ENCODE measurements at regions not wholly inside any gene's neighbourhood (a gene's known extent, or its start where the extent isn't known, plus 50 kb on each side); places are given as distances from the start of the nearest gene placed in this dataset.

DNA sequence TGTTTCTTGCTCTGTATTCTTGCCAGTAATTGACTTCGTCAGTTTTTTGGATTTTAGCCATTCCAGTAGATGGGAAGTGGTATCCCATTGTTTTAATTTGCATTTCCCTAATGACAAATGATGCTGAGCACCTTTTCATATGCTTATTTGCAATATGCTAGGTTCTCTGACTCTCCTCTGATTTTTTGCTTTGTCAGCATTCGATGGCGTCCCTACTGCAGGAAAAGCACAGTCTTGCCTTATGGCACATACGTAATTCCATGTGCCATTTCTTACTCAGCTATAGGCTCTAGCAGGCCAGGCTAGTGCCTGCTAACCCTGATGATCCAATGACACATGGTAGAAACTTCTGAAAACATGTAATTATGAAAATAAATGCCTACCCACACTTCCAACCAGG, 239.2 kb upstream of the ATP10A start:
- ATAC-seq: no peak
- intact Hi-C loops (cut with DNase I): no loop called here
- no peak for DNase-seq (ENCODE audit: low spot score)

- DNase-seq (ENCODE audit: low spot score): no peak
- intact Hi-C loops (cut with DNase I): no loop called here
- ATAC-seq: no peak
Observed at GRCh38 chr15:26101443-26101842, 238.3 kb upstream of the ATP10A start.

DNA sequence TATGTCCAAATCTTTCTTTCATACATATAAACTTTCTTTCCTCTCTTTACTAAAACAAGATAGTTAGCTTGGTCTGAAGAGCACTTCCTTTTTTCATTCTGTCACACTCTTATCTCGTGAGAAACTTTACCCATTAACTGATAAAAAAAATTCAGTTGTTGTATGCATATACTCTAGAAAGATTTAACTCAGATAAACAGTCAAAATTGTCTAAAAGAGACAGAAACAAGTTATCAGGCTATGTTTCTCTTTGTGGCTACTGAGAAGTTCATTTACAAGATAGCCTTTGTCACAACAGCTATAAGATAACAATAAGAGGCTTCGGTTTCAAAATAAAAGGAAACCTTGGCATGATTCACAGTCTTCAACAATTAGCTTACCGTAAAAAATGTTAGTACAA, 235.7 kb upstream of the ATP10A start:
- ATAC-seq: no peak
- intact Hi-C loops (cut with DNase I): no loop called here
- DNase-seq (ENCODE audit: low spot score): no peak

DNA sequence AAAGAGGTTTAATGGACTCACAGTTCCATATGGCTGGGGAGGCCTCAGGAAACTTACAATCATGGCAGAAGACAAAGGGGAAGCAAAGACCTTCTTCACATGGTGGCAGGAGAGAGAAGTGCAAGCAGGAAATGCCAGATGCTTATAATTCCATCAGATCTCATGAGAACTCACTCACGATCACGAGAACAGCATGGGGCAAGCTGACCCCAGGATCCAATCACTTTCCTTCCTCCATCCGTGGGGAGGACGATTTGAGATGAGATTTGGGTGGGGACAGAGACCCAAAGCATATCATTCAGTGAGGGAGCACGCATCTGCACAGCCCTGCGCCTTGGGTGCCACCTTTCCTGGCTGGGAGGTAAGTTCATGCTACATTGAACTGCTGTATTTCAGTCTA, 234.1 kb upstream of the ATP10A start:
- DNase-seq (ENCODE audit: low spot score) (no peak), ATAC-seq (no peak)
- intact Hi-C loops (cut with DNase I): no loop called here

- DNase-seq (ENCODE audit: low spot score) (no peak), ATAC-seq (no peak)
- intact Hi-C loops (cut with DNase I): no loop called here
Observed at GRCh38 chr15:26096581-26096980, 233.5 kb upstream of the ATP10A start.

DNA sequence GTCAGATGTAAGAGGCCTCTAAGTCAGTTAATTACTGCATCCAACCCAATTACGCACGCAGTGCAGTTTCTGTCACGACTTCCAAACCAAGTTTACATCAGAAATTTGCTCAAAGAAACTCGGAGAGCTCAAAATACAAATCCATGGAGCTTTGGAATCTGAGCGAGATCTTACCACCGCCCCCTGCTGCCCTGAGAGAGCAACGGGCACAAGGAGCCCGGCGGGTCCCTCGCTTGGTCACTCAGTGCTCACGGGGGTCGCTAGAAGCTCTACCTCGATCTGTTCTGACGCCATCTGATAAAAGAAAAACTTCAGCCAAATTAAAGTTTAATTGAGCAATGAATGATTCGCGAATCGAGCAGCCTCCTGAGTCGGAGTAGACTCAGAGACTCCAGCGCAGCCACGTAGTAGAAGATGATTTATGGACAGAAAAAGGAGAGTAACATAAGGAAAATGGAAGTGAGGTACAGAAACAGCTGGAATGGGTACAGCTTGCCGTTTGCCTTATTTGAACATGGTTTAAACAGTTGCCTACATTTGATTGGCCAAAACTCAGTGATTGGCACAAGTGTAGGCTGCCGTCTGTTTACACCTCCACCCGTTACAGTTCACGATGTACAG, 232.7 kb upstream of the ATP10A start:
- intact Hi-C loops (cut with DNase I): no loop called here
- ATAC-seq (no peak), DNase-seq (ENCODE audit: low spot score) (no peak)

- ATAC-seq: no peak
- DNase-seq (ENCODE audit: low spot score): no peak
- intact Hi-C loops (cut with DNase I): no loop called here
Observed at GRCh38 chr15:26091184-26091583, 228.1 kb upstream of the ATP10A start.

DNA sequence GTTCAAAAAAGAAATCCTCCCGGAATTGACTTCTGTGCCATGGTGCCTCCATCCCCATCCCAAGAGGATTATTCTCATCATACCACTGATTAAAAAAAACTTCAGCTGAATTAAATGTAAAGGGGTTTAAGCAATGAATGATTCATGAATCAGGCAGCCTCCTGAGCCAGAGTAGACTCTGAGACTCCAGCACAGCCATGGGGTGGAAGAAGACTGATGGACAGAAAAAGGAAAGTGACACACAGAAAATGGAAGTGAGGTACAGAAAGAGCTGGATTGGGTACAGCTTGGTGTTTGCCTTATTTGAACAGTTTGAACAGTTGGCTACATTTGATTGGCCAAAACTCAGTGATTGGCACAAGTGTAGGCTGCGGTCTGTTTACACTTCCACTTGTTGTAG, 224.8 kb upstream of the ATP10A start:
- DNase-seq (ENCODE audit: low spot score): no peak
- no peak for ATAC-seq
- intact Hi-C loops (cut with DNase I): no loop called here

DNA sequence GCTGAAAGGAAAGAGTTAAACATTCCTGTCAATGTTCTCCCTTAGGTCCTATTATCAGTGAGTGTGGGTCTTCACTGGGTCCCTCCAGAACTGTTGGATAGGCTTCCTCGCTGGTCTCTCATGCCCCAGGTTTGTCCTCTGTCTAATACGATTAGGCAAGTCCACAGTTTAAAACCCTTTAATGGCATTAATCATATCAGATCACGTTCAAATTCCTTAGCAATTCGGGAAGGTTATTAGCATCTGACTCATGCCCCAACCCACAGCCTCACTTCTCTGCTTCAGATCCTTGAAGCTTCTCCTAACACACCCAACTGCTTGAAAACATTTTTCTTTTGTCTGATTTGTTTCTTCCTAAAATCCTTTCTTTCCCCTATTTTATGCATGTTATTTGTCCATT, 224.3 kb upstream of the ATP10A start:
- intact Hi-C loops (cut with DNase I): no loop called here
- no peak for DNase-seq (ENCODE audit: low spot score)
- ATAC-seq: no peak

DNA sequence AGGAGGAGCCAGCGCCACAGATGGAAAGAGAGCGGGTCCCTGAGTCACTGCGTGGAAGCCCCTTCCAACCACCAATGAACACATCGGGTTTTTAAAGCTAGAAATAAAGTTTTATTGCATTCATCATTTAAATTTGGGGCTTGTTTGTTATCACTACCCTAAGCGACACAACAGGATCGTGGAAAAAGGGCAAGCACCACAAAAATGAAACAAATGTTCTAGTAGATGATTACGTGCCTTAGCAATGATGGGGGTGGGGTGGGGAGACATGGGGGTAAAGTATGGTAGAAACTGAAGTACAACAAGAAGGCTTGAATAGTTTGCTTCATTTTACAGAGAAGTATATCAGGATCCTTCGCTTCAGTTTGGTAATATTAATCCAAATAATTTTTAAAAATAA, 221.6 kb upstream of the ATP10A start:
- no peak for DNase-seq (ENCODE audit: low spot score)

GRCh38 chr15:26083896-26084295, 220.8 kb upstream of the ATP10A start:
- intact Hi-C loops (cut with DNase I): no loop called here
- ATAC-seq (no peak), DNase-seq (ENCODE audit: low spot score) (no peak)

More for the DNA sequence above, 221.6 kb upstream of the ATP10A start:
- ATAC-seq: no peak
- intact Hi-C loops (cut with DNase I): no loop called here

GRCh38 chr15:26083457-26083856, 220.3 kb upstream of the ATP10A start:
- intact Hi-C loops (cut with DNase I): no loop called here
- no peak for DNase-seq (ENCODE audit: low spot score)
- no peak for ATAC-seq

DNA sequence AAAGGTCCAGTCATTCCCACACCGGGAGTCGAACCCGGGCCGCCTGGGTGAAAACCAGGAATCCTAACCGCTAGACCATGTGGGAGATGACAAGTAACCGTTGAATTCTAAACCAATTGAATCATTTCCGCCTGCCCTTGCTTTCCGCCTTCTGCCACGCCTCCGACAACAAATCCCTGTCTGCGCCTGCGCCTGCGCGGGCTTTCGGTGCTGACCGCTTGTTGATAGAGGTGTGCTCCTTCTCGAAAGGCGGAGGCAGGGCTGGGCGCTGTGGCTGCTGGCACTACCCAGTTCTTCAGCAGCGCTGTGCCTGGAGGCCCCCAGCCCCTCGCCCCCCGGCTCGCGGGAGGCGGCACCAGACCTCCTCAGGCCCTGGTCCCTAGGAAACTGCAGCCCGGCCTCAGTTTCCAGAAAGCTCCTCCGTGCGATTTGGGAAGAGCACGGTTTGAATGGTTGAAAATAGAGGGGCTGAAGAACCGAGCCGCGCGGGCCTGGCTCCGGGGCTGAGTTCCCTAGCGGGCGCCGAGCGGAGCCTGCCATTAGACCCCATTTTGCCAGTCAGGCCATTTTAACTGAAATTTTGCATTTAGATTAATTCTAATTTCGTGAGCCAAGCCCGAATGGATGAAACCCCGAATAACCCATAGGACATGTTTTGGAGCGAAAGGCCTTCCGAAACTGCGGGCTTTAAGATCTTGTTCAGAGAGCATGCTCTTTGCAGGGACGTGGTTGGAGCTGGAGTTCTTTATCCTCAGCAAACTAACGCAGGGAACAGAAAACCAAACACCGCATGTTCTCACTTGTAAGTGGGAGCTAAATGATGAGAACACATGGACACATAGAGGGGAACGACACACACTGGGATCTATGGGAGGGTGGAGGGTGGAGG, 219.3 kb upstream of the ATP10A start:
- peak; percentile 96 for DNase-seq (ENCODE audit: low spot score)
- peak; percentile 99 for ATAC-seq
- intact Hi-C loops (cut with DNase I): no loop called here

- intact Hi-C loops (cut with DNase I): no loop called here
- peak; percentile 2 for ATAC-seq
Observed at GRCh38 chr15:26081758-26082220, 218.7 kb upstream of the ATP10A start.

DNA sequence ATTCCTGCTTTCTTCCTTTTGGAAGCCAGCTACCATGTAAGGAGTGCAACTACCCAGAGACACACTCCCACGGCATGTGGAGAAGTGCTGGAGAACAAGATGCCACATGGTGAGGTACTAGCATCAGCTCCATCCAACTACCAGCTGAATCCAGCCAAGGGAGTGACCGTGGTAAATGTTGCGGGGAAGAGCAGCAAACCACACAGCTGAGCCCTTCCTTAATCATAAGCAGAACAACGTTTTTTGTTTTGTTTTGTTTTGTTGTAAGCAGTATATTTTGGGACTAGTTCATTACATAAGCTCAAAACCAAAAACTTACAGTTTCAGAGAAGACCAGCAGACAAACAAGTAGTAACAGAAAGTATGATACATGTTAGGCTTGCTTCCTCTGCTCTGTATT, 212.6 kb upstream of the ATP10A start:
- intact Hi-C loops (cut with DNase I): no loop called here
- ATAC-seq (no peak), DNase-seq (ENCODE audit: low spot score) (no peak)

More at GRCh38 chr15:26081758-26082220, 218.7 kb upstream of the ATP10A start:
- no peak for DNase-seq (ENCODE audit: low spot score)

DNA sequence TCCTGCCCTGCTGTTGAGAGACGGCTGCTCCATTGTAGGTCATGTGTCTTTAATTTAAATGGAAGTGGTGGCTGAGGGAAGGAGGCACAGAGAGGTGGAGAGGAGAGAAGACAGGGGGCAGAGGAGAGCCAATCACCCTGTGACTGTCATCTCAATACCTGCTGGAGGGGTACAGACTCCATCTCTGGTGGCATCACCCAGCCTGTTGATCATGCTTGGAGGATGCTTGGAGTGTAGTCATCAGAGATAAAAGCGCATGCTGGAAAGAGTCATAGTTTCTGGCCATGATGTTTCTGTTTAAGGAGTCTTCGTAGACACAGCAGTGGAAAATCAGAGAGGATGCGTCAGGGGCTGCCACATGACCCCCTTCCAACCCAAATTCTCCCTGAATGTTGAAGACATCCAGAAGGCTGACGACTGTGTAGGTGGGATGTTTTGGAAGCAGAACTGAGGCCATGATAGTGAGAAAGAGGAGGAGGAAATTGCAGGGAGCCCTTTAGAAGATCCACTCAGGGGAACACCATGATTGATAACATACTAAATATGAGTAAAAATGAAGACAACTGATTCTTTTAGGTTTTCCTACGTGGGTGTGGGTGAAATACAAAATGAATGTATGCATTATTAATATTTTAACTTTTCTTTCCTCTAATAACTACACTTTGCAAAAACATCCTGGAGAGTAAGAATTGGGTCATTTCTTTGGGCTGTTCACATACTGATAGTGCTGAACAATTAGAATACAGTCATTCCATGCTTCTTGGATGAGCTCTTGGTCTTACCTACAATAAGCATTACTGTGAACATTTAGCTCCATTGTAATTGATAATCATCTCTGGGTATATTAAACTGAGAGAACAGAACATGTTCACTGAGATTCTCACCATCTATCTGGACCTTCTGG, 210.6 kb upstream of the ATP10A start:
- ATAC-seq (no peak), DNase-seq (ENCODE audit: low spot score) (no peak)
- intact Hi-C loops (cut with DNase I): no loop called here

DNA sequence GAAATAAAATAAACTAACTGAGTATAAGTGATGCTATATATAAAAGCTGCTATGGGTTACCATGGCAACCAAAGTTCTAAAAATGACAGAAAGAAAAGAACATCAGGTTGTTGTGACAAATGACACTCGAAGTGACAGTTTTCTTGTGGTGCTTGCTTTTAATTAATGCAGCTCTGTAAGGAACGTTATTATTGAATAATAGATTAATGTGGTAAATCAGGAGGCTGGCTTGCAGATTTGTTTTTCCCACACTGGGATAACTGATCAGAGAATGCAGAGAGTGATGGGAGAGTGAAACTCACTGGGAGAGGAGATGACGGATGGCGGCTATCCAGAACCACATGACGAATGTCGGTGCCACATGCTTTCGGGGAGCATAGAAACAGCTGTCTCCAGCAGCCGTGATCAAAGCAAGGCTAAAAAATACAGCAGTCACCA, 207.0 kb upstream of the ATP10A start:
- intact Hi-C loops (cut with DNase I): no loop called here
- DNase-seq (ENCODE audit: low spot score) (no peak), ATAC-seq (no peak)

DNA sequence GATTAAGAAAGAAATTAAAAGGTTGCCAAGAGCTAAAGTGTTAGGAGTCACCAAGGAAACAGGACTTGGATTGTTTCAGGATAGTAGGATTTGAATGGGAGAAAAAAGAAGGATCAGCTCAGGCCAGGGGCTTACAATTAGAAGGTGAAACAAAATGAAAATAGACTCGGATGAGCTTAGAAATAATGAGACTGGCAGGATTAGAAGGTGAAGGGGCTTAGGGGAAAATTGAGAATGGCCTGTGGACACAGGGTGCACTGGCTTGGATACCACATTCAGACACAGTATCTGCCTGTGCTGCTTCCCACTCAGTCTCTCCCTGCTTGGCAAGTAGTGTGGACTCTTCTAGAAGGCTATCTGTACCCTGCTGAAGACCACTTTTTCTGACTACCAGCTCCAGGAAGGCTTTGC, 206.1 kb upstream of the ATP10A start:
- no peak for ATAC-seq
- intact Hi-C loops (cut with DNase I): no loop called here
- no peak for DNase-seq (ENCODE audit: low spot score)

- ATAC-seq (no peak), DNase-seq (ENCODE audit: low spot score) (no peak)
- intact Hi-C loops (cut with DNase I): no loop called here
Observed at GRCh38 chr15:26066896-26067295, 203.8 kb upstream of the ATP10A start.

DNA sequence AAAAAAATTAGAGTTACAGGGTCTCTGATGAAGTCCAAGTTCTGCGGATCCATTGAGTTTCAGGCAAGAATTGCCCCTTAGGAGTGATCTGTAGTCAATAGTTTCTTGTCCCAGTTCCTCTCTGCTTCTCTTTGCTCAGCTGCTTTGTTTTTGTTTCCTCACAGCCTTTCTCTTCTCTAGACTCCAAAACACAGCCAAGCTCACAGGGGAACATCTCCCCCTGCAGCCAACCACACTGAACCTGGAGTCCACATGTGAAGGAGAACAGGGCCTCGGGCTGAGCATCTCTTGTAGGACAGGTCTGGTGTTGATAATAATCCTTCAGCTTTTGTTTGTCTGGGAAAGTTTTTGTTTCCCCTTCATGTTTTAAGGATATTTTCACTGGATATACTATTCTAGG, 202.6 kb upstream of the ATP10A start:
- ATAC-seq (no peak), DNase-seq (ENCODE audit: low spot score) (no peak)
- intact Hi-C loops (cut with DNase I): no loop called here

Data from sciatic nerve (tissue), 2 donors.